Cardiac fibroblast (primary cell): ENCODE measurements at regions not wholly inside any gene's neighbourhood (a gene's known extent, or its start where the extent isn't known, plus 50 kb on each side); places are given as distances from the start of the nearest gene placed in this dataset.
"Not testable (repeated sequence)": the region's sequence is repeated elsewhere in the genome, so short reads cannot be mapped to it uniquely, and the experiment has no call there.

ENCODE experiments used
- DNase-seq, 2 donors: peaks; one replicate each; pipeline versions ENCODE4 v3.0.0 to v3.0.0-alpha.2; 2010; ENCODE audit warnings: low read depth in 2 of 2
- H3K4me3 ChIP-seq, 2 donors: replicated peaks in 1 of 2; 1 replicate in 1 of 2; 2 replicates in 1 of 2; pipeline ENCODE4 v1.5.1; 2011; ENCODE audit warnings: low read depth in 2 of 2, low read length in 2 of 2, mild to moderate bottlenecking in 2 of 2, moderate library complexity in 1 of 2
- CTCF ChIP-seq: IDR thresholded peaks from one replicate; pipeline ENCODE4 v1.5.1; 2011; ENCODE audit warnings: low read depth, mild to moderate bottlenecking, low read length, inconsistent platforms

GRCh38 chr10:108336836-108337235 is 1172.3 kb upstream of the SORCS1 start:
- no peak for DNase-seq
- no peak for TF ChIP-seq CTCF
- H3K4me3 ChIP-seq: no peak overlapping the region

- no peak overlapping the region for H3K4me3 ChIP-seq
- TF ChIP-seq CTCF: no peak
- peak in 1 of 2 donors; percentile 1 for DNase-seq
These were observed 1163.2 kb upstream of the SORCS1 start for GRCh38 chr10:108327706-108328105.

GRCh38 chr10:108323274-108323798 is 1158.8 kb upstream of the SORCS1 start:
- no peak overlapping the region for H3K4me3 ChIP-seq
- no peak for DNase-seq
- TF ChIP-seq CTCF: no peak

GRCh38 chr10:108319434-108320222 is 1155.1 kb upstream of the SORCS1 start:
- no peak for DNase-seq
- H3K4me3 ChIP-seq: no peak overlapping the region
- TF ChIP-seq CTCF: no peak

- H3K4me3 ChIP-seq: not testable (repeated sequence)
These were observed 1151.1 kb upstream of the SORCS1 start for GRCh38 chr10:108315636-108316035.

GRCh38 chr10:108307925-108308312 is 1143.4 kb upstream of the SORCS1 start:
- H3K4me3 ChIP-seq: no peak overlapping the region
- TF ChIP-seq CTCF: no peak
- no peak for DNase-seq

More at GRCh38 chr10:108315636-108316035, 1151.1 kb upstream of the SORCS1 start:
- DNase-seq: not testable (repeated sequence)

GRCh38 chr10:108307250-108307924 is 1142.9 kb upstream of the SORCS1 start:
- TF ChIP-seq CTCF: no peak
- no peak for DNase-seq
- H3K4me3 ChIP-seq: no peak overlapping the region
